Stimulated activated CD4-positive, alpha-beta T cell treated with anti-CD3 and anti-CD28 coated beads, TNF-alpha, amount 100 ng/mL, for 48 hours (primary cell): ENCODE measurements at regions not wholly inside any gene's neighbourhood (a gene's known extent, or its start where the extent isn't known, plus 50 kb on each side); places are given as distances from the start of the nearest gene placed in this dataset.
"Not testable (repeated sequence)": the region's sequence is repeated elsewhere in the genome, so short reads cannot be mapped to it uniquely, and the experiment has no call there.

ENCODE experiments used
- DNase-seq, 3 donors: peaks; one replicate each; pipeline ENCODE4 v3.0.0-alpha.2; 2020; ENCODE audit warnings: low read depth in 3 of 3

- DNase-seq, result no peak
Measured at GRCh38 chr11:41713030-41713429, 253.6 kb upstream of the LRRC4C start.

- DNase-seq, result no peak
Measured at GRCh38 chr11:41714101-41714500, 254.6 kb upstream of the LRRC4C start.

- DNase-seq, result no peak
Measured at GRCh38 chr11:41716862-41717261, 257.4 kb upstream of the LRRC4C start.

- DNase-seq, result no peak
Measured at GRCh38 chr11:41720761-41721160, 261.3 kb upstream of the LRRC4C start.

- DNase-seq, result not testable (repeated sequence)
Measured at GRCh38 chr11:41728161-41728560, 268.7 kb upstream of the LRRC4C start.

- no peak for DNase-seq
Measured at GRCh38 chr11:41775296-41775695, 315.8 kb upstream of the LRRC4C start.

- no peak for DNase-seq
Measured at GRCh38 chr11:41779401-41779960, 320.0 kb upstream of the LRRC4C start.

GRCh38 chr11:41781441-41781840, 322.0 kb upstream of the LRRC4C start:
- DNase-seq, result no peak

GRCh38 chr11:41784513-41785335, 325.3 kb upstream of the LRRC4C start:
- no peak for DNase-seq

- no peak for DNase-seq
Measured at GRCh38 chr11:41786087-41786486, 326.6 kb upstream of the LRRC4C start.

- DNase-seq, result no peak
Measured at GRCh38 chr11:41788177-41788576, 328.7 kb upstream of the LRRC4C start.

GRCh38 chr11:41789376-41789775, 329.9 kb upstream of the LRRC4C start:
- DNase-seq, result no peak

- no peak for DNase-seq
Measured at GRCh38 chr11:41795004-41795403, 335.6 kb upstream of the LRRC4C start.

GRCh38 chr11:41799754-41800153, 340.3 kb upstream of the LRRC4C start:
- DNase-seq, result no peak

GRCh38 chr11:41803895-41804294, 344.4 kb upstream of the LRRC4C start:
- no peak for DNase-seq

- no peak for DNase-seq
Measured at GRCh38 chr11:41816396-41816795, 356.9 kb upstream of the LRRC4C start.

GRCh38 chr11:41824287-41824686, 364.8 kb upstream of the LRRC4C start:
- DNase-seq, result not testable (repeated sequence)

GRCh38 chr11:41826085-41826484, 366.6 kb upstream of the LRRC4C start:
- no peak for DNase-seq

GRCh38 chr11:41836431-41836830, 377.0 kb upstream of the LRRC4C start:
- no peak for DNase-seq

- DNase-seq, result no peak
Measured at GRCh38 chr11:41842673-41843072, 383.2 kb upstream of the LRRC4C start.

- no peak for DNase-seq
Measured at GRCh38 chr11:41845066-41845465, 385.6 kb upstream of the LRRC4C start.

- DNase-seq, result no peak
Measured at GRCh38 chr11:41848349-41848748, 388.9 kb upstream of the LRRC4C start.

GRCh38 chr11:41849250-41849649, 389.8 kb upstream of the LRRC4C start:
- no peak for DNase-seq

- no peak for DNase-seq
Measured at GRCh38 chr11:41851743-41852142, 392.3 kb upstream of the LRRC4C start.
